ENCODE measurements at regions not wholly inside any gene's neighbourhood (a gene's known extent, or its start where the extent isn't known, plus 50 kb on each side); places are given as distances from the start of the nearest gene placed in this dataset.

- FAIRE-seq (no peak), ATAC-seq (no peak), DNase-seq (ENCODE audit: extremely low read depth in 1 of 4, low spot score in 3 of 4) (no peak)
- intact Hi-C loops (cut with micrococcal nuclease) = no loop called here
- H3K79me2 ChIP-seq (ENCODE audit: control insufficient read depth, insufficient read depth, low read length) = no peaks in the 10 kb centered on the region
- 51% methylated on average over 2 of the region's 2 CpGs for WGBS (ENCODE audit: insufficient coverage, low coverage, missing lambda C conversion rate)
- H3K4me1 ChIP-seq (replicated peaks in 1 of 2; ENCODE audit: control insufficient read depth in 2 of 2, insufficient read depth in 2 of 2, low read length in 2 of 2) = peaks cover 8 to 48% of the 10 kb centered on the region in 2 experiments
- no peaks in the 10 kb centered on the region for H3K27me3 ChIP-seq (ENCODE audit: control insufficient read depth in 2 of 2, insufficient read depth in 2 of 2, low read length in 2 of 2)
- TF ChIP-seq KDM1A (IDR thresholded peaks at IDR 0.05) (peak; percentile 77 to 85), ADNP (tag; IDR thresholded peaks at IDR 0.05) (peak; percentile 54; the same call in 1 of the 2 replicates), HDAC2 (IDR thresholded peaks at IDR 0.05) (peak; percentile 69), HLTF (IDR thresholded peaks at IDR 0.05) (no peak), TFE3 (CRISPR knock-in tag; IDR thresholded peaks at IDR 0.05) (no peak), EWSR1 (IDR thresholded peaks at IDR 0.05; ENCODE audit: borderline replicate concordance, low read depth, partially characterized antibody) (no peak), SMARCA5 (IDR thresholded peaks at IDR 0.05) (peak; percentile 53; the same call in 1 of the 2 replicates), BCOR (IDR thresholded peaks at IDR 0.05) (peak; percentile 89), RBM25 (IDR thresholded peaks at IDR 0.05; ENCODE audit: low read depth, low read length, severe bottlenecking) (peak; percentile 82), RCOR1 (IDR thresholded peaks at IDR 0.05; ENCODE audit: borderline replicate concordance in 1 of 2, low read depth in 2 of 2, low read length in 2 of 2) (peak in 1 of 2 experiments; percentile 26; a peak in 1 of 4 replicates), BRCA1 (IDR thresholded peaks at IDR 0.05) (no peak), BRCA1 (CRISPR knock-in tag; IDR thresholded peaks at IDR 0.05) (no peak), HDAC1 (IDR thresholded peaks at IDR 0.05) (0 out of 4 replicates have a peak, but pooled peaks of 1 of the 2 experiments have one; percentile 29)
- no peaks in the 10 kb centered on the region for H3K9me1 ChIP-seq (ENCODE audit: control insufficient read depth, insufficient read depth, low read length)
- peak overlapping the region; percentile 47; the same call in 1 of the 2 replicates for H2AFZ ChIP-seq (ENCODE audit: low read depth, low read length)
- no peak overlapping the region for H3K9ac ChIP-seq (ENCODE audit: insufficient read depth in 1 of 2, low read depth in 2 of 2, low read length in 2 of 2)
- ChIA-PET POLR2A (interaction anchor here (0.6 to 1.0 kb wide), 4 partner anchors 10 to 50 kb away, joined by 3 to 4 read pairs (median 4); no protein-coding TSS in a partner anchor), CTCF (ENCODE audit: low intra/inter-chr PET ratio) (no interaction called here)
- BruUV-seq (replicated peaks) = no TSS peak
- no peaks in the 10 kb centered on the region for H4K20me1 ChIP-seq (replicated peaks; ENCODE audit: control insufficient read depth, insufficient read depth, low read length)
- 0 out of 2 replicates have a peak overlapping the region, but pooled peaks have one; percentile 5 for H3K4me2 ChIP-seq (ENCODE audit: insufficient read depth, low read length)
- no peaks in the 10 kb centered on the region for H3K9me3 ChIP-seq (replicated peaks; ENCODE audit: control insufficient read depth, insufficient read depth, low read depth, low read length)
- H3K4me3 ChIP-seq = no peak overlapping the region
- no peaks in the 10 kb centered on the region for H3K36me3 ChIP-seq (ENCODE audit: control insufficient read depth, insufficient read depth, low read length)
- in situ Hi-C loops (cut with MboI) = no loop called here
- H3K27ac ChIP-seq (ENCODE audit: extremely low read depth, low read depth, low read length) = no peak overlapping the region
Observed at GRCh38 chr3:5036392-5036766, 57.1 kb downstream of the BHLHE40 start.

All from K562 (cell line).